GM18858 (cell line): ENCODE measurements at regions not wholly inside any gene's neighbourhood (a gene's known extent, or its start where the extent isn't known, plus 50 kb on each side); places are given as distances from the start of the nearest gene placed in this dataset.
"Not testable (repeated sequence)": the region's sequence is repeated elsewhere in the genome, so short reads cannot be mapped to it uniquely, and the experiment has no call there.

Source experiments
- ATAC-seq: cut with Tn5 transposase; IDR thresholded peaks from one replicate; pipeline ENCODE4 v1.9.1; 2021; ENCODE audit not compliant: unreplicated experiment

GRCh38 chr14:106605548-106606448, 1079.4 kb downstream of the TMEM121 start:
- no peak for ATAC-seq

DNA sequence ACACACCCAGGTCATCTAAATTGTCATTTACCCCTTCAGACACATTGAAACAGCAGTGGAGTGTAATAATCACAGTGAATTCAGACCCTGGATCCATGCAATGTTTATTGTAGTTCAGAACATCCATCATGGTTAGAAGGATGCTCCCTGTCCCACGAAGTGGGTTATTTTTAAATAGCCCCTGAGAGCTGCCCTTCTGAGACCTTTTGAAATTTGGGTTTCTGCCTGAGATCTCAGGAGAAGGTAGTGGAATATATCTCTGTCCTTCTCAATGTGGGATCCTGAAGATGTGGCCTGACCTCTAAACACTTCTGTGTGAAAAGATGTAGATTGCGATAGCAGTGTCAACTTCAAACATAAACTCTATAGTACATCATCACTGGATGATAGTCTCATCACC, 1080.6 kb downstream of the TMEM121 start:
- ATAC-seq: no peak

DNA sequence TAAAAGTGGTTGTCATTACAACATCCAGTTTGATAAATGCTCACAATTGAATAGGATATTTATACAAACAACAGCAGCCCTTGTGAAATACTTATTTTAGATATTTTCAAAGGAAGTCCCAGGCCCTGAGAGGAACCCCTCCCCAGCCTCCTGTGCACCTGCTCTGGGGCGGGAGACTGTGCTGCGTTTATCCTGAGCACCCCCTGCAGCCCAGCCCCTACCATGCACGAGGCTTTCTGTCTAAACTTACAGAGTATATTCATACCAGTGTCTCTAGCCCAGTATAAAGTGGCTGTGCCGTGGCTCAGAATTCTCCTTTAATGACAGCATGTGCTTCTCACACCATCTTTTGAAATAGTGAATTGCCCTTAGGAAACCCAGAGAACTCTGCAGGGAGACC, 1084.3 kb downstream of the TMEM121 start:
- no peak for ATAC-seq

GRCh38 chr14:106613256-106613655, 1086.9 kb downstream of the TMEM121 start:
- ATAC-seq: no peak

- ATAC-seq: not testable (repeated sequence)
These were observed 1092.1 kb downstream of the TMEM121 start for GRCh38 chr14:106618471-106618951.

- ATAC-seq: no peak
These were observed 1093.2 kb downstream of the TMEM121 start for GRCh38 chr14:106619606-106620005.

DNA sequence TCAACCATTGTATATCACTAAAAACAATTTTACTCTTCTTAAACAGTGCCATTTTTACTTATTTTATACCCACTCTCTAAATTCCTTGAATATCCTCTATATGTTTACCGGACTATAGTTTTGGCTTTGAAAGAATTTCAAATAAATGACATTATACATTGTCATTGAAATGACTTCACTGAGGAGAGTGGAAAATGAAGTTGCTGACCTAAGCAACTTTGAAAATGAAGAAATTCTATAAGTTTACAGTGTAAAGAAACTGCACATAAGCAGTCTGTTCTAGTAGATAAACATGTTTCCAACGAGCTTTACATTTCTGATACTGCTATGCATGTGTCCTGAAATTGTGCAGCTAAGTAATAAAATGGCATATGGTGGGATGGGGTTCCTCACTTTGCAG, 1094.0 kb downstream of the TMEM121 start:
- no peak for ATAC-seq

DNA sequence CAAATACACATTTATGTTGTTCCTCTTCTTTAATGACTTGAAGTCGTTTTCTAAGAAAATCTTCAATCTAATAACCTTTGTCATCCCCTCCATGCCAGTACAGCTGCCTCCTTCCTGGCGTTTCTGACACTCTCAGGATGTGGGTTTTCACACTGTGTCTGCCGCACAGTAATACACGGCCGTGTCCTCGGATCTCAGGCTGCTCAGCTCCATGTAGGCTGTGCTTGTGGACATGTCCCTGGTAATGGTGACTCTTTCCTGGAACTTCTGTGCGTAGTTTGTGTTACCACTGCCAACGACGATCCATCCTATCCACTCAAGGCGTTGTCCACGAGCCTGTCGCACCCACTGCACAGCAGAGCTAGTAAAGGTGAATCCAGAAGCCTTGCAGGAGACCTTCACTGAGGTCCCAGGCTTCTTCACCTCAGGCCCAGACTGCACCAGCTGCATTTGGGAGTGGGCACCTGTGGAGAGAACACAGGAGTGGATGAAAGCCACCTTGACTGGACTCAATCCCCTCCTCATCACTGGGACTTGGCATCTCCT, 1095.9 kb downstream of the TMEM121 start:
- no peak for ATAC-seq

DNA sequence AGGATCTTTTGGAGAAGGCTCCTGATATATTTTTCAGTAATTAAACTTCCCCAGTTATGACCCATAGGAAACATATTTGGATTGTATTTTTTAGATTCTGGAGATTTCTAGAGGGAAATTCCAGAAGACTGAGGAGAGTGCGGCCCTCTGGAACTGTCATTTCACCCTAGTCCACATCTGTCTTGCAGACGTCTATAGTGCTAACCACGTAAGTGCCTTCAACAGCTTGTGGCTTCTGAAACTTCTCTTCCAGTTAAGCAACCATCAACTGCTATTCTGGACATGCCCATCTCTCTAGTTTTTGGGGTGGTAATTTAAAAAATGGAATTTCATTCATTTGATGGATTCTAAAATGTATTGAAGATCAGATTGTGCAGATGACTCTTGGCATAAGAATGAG, 1098.8 kb downstream of the TMEM121 start:
- ATAC-seq: no peak

DNA sequence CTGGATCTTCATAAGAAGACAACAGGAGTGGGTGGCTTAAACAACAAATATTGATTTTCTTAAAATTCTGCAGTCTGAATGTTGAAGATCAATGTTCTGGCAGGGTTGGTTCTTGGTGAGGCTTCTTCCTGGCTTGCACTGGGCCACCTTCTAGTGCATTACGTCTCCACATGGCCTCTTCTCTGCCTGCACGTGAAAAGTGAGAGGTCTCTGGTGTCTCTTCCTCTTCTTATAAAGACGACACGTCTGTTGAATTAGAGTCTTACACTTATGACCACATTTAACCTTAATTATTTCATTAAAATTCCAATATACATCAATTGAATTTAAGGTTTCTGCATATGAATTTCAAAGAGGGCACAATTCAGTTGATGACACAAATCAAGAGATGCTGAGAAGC, 1100.1 kb downstream of the TMEM121 start:
- ATAC-seq: not testable (repeated sequence)

DNA sequence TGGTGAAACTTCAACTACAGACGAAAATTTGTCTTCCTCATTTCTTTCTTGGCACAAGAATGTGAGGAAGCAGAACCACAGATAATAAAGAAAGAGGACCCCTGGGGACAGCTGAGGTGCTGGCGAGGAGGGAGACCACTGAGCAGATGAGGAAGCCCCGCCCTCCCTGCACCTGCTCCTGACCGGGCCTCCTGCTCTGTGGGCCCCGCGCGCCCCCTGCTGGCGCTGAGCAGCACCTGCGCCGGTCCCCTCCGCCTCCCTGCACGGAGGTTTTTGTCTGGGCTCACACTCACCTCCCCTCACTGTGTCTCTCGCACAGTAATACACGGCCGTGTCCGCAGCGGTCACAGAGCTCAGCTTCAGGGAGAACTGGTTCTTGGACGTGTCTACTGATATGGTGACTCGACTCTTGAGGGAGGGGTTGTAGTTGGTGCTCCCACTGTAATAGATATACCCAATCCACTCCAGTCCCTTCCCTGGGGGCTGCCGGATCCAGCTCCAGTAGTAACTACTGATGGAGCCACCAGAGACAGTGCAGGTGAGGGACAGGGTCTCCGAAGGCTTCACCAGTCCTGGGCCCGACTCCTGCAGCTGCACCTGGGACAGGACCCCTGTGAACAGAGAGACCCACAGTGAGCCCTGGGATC, 1100.7 kb downstream of the TMEM121 start:
- ATAC-seq: not testable (repeated sequence)

- ATAC-seq: no peak
These were observed 1105.5 kb downstream of the TMEM121 start for GRCh38 chr14:106631879-106632278.

- ATAC-seq: no peak
These were observed 1107.3 kb downstream of the TMEM121 start for GRCh38 chr14:106633721-106634120.

DNA sequence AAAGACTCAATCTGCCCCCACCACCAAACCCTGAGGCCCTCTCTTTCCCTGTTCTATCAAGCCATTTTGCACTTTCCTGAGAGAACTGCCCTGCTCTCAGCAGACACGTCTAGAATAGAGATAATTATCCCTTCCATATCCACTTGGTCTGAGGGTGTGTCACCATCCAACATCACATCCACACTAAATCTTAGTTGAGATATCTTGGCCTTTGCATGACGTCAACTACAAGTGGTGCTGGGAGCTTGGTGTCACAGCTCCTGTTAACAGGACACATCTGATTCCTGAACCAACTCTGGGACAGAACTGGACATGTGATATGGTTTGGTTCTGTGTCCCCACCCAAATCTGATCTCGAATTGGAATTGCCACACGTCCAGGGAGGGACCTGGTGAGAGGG, 1109.2 kb downstream of the TMEM121 start:
- no peak for ATAC-seq

DNA sequence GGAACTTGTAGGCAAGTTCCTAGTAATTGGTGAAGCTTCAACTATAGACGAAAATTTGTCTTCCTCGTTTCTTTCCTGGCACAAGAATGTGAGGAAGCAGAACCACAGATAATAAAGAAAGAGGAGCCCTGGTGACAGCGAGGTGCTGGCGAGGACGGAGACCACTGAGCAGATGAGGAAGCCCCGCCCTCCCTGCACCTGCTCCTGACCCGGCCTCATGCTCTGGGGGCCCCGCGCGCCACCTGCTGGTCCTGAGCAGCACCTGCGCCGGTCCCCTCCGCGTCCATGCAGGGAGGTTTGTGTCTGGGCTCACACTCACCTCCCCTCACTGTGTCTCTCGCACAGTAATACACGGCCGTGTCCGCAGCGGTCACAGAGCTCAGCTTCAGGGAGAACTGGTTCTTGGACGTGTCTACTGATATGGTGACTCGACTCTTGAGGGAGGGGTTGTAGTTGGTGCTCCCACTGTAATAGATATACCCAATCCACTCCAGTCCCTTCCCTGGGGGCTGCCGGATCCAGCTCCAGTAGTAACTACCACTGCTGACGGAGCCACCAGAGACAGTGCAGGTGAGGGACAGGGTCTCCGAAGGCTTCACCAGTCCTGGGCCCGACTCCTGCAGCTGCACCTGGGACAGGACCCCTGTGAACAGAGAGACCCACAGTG, 1112.5 kb downstream of the TMEM121 start:
- not testable (repeated sequence) for ATAC-seq

- ATAC-seq: no peak
These were observed 1115.7 kb downstream of the TMEM121 start for GRCh38 chr14:106642090-106642489.

- ATAC-seq: not testable (repeated sequence)
These were observed 1116.6 kb downstream of the TMEM121 start for GRCh38 chr14:106642971-106643370.

GRCh38 chr14:106648874-106649273, 1122.5 kb downstream of the TMEM121 start:
- not testable (repeated sequence) for ATAC-seq

DNA sequence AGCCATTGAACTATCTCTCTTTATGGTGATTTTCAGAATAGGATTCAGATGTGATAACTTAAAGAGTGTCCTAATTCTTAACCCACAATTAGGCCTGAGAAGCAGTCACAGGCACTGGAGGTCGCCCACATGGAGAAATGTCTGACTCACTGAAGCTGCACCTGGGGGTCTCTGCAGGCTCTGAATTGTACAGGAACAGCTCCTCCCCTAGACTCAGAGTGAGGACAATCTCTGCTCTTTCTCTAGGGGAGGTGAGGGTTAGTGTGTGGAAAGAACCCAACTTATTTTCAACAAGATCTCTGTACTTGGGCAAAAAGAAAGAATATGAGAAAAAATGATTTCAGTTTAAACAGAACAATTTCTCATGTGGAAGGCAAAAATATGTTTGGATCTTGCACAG, 1124.6 kb downstream of the TMEM121 start:
- no peak for ATAC-seq

DNA sequence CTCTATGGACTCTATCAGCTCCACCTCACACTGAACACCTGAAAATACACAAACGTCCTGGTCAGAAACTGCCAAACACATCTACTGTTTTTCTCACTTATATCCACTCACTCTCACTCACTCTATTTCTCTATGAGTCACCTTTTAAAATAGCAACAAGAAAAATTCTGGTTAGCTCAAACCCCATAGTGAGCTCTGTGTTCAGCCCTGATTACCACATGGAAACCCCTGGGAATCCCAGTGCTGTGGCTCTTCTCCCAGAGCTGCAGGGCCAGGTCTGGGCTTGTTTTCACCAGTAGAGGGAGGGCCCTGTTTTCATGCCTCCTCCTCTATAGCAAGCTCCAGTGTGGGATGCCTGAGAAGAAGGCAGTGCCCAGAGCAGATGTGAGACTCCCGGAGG, 1126.1 kb downstream of the TMEM121 start:
- ATAC-seq: no peak

- no peak for ATAC-seq
These were observed 1131.1 kb downstream of the TMEM121 start for GRCh38 chr14:106657460-106657859.
